Vagina (tissue), 2 donors: ENCODE measurements at regions not wholly inside any gene's neighbourhood (a gene's known extent, or its start where the extent isn't known, plus 50 kb on each side); places are given as distances from the start of the nearest gene placed in this dataset.
A peak's percentile ranks its signal among the peaks of the same experiment; 100 is the strongest.

Source experiments
- DNase-seq, 2 donors: peaks; one replicate each; pipeline ENCODE4 v3.0.0-alpha.2; 2017; ENCODE audit errors: extremely low spot score in 2 of 2
- H3K27ac ChIP-seq: fragments of 200-600 bp; sonication (generic); one replicate; pipeline ENCODE4 v1.5.1; 2019
- H3K27me3 ChIP-seq: fragments of 200-600 bp; sonication (generic); one replicate; pipeline ENCODE4 v1.5.1; 2019
- H3K36me3 ChIP-seq, 2 donors: fragments of 200-600 bp; sonication (generic); one replicate each; pipeline ENCODE4 v1.5.1; 2017 to 2019
- H3K4me1 ChIP-seq: fragments of 200-600 bp; sonication (generic); one replicate; pipeline ENCODE4 v1.5.1; 2019
- H3K4me3 ChIP-seq, 2 donors: fragments of 200-600 bp; sonication (generic); 1 replicate in 1 of 2; 2 replicates in 1 of 2; pipeline ENCODE4 v1.5.1; 2016 to 2019
- H3K9me3 ChIP-seq: fragments of 200-600 bp; sonication (generic); one replicate; pipeline ENCODE4 v1.5.1; 2019
- POLR2A ChIP-seq, 2 donors: fragments of 450-650 bp; IDR thresholded peaks; one replicate each; pipeline ENCODE4 v1.6.1; 2017; ENCODE audit warnings: antibody characterized with exemption in 2 of 2, mild to moderate bottlenecking in 2 of 2, moderate library complexity in 2 of 2
- POLR2AphosphoS5 ChIP-seq, 2 donors: sonication (generic); formaldehyde crosslinking; IDR thresholded peaks; one replicate each; pipeline ENCODE4 v1.9.0; 2017; ENCODE audit warnings: antibody characterized with exemption in 2 of 2, mild to moderate bottlenecking in 2 of 2, low read depth in 1 of 2; ENCODE audit not compliant: insufficient read depth in 1 of 2
- intact Hi-C: fragments of 100-400 bp; cut with DNase I; formaldehyde crosslinking; loops from one replicate; pipeline ENCODE4 v1.15.1; 2023
- TF ChIP-seq, protein P1 (sequence below), 3 experiments: fragments of 450-650 bp in 2 of 3; fragments of 200-600 bp in 1 of 3; sonication (generic) in 1 of 3; IDR thresholded peaks; one replicate each; pipeline ENCODE4 v1.5.1; 2017 to 2019; ENCODE audit warnings: antibody characterized with exemption in 3 of 3, mild to moderate bottlenecking in 2 of 3, moderate library complexity in 2 of 3

DNA sequence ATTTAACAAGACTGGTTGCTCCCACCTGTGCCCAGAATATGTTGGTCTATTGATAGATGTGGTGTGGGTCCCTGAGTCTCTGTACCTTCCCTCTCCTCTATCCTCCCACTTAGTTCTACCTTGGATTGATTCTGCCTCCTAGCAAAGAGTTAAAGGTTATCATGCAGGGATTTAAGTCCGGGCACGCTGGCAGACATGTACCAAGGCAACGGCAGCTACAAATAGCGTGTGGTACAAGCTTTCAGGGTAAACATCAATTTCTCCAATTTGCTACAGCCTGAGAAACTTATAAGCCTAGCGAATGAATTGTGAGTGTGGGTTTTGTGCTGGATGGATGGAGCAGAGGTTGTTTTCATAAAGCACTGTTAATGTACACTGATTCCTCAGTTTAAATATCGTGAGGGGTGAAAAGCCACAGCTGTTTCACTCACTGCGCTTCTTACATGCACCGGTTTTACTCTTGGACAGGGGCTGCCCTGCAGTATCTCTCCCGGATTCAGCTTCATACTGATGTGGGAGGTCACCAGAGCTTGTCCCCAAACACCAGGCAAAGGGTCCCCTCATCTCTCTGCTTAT is 289.8 kb downstream of the ICOS start:
- H3K4me1 ChIP-seq, result no peaks in the 10 kb centered on the region
- no peaks in the 10 kb centered on the region for H3K36me3 ChIP-seq
- DNase-seq, result no peak
- H3K4me3 ChIP-seq, result no peak overlapping the region
- no peaks in the 10 kb centered on the region for H3K27me3 ChIP-seq
- H3K27ac ChIP-seq, result no peak overlapping the region
- intact Hi-C loops, result no loop called here
- TF ChIP-seq, protein P1, sequence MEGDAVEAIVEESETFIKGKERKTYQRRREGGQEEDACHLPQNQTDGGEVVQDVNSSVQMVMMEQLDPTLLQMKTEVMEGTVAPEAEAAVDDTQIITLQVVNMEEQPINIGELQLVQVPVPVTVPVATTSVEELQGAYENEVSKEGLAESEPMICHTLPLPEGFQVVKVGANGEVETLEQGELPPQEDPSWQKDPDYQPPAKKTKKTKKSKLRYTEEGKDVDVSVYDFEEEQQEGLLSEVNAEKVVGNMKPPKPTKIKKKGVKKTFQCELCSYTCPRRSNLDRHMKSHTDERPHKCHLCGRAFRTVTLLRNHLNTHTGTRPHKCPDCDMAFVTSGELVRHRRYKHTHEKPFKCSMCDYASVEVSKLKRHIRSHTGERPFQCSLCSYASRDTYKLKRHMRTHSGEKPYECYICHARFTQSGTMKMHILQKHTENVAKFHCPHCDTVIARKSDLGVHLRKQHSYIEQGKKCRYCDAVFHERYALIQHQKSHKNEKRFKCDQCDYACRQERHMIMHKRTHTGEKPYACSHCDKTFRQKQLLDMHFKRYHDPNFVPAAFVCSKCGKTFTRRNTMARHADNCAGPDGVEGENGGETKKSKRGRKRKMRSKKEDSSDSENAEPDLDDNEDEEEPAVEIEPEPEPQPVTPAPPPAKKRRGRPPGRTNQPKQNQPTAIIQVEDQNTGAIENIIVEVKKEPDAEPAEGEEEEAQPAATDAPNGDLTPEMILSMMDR (IDR thresholded peaks at IDR 0.05), result no peak
- TF ChIP-seq POLR2A (IDR thresholded peaks at IDR 0.05) (no peak), POLR2AphosphoS5 (IDR thresholded peaks at IDR 0.05; ENCODE audit: insufficient read depth in 1 of 2, low read depth in 1 of 2) (no peak)
- no peaks in the 10 kb centered on the region for H3K9me3 ChIP-seq

DNA sequence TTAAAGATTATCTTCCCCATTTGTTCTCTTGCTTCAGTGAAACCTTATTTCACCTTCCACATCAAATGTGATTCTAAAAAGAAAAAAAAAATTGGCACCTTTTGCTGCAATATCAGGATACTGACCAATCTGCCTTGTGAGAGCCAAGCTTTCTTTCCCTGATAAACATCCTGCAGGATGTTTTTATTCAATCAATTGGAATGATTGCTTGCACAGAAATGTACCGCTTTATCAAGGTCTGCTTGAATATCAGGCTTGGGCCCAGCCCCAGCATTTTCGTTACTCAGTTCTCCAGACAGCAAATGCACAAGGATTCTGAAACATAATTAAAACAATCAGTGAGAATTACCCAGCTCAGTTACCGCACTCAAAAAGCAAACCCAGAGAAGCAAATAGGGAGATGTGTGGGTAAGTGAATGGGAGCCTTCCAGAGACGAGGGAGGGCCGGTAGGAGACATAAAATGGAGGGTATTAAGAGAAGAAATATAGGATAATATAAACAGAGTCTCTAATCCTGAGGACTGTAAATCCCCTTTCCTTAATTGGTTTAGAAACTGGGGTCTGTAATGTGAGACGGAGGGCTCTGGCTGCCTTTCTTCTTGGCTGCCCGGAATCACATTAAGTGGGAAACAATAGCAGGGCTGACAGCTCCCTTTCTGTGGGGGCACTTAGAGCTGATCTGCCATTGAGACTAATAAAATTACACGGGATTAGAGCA is 291.8 kb downstream of the ICOS start:
- intact Hi-C loops, result no loop called here
- H3K9me3 ChIP-seq, result no peaks in the 10 kb centered on the region
- no peak overlapping the region for H3K4me3 ChIP-seq
- H3K27ac ChIP-seq, result no peak overlapping the region
- H3K27me3 ChIP-seq, result no peaks in the 10 kb centered on the region
- no peaks in the 10 kb centered on the region for H3K4me1 ChIP-seq
- no peak for DNase-seq
- H3K36me3 ChIP-seq, result no peaks in the 10 kb centered on the region
- TF ChIP-seq POLR2AphosphoS5 (IDR thresholded peaks at IDR 0.05; ENCODE audit: insufficient read depth in 1 of 2, low read depth in 1 of 2) (no peak), POLR2A (IDR thresholded peaks at IDR 0.05) (no peak)
- TF ChIP-seq, protein P1 (IDR thresholded peaks at IDR 0.05), result no peak

DNA sequence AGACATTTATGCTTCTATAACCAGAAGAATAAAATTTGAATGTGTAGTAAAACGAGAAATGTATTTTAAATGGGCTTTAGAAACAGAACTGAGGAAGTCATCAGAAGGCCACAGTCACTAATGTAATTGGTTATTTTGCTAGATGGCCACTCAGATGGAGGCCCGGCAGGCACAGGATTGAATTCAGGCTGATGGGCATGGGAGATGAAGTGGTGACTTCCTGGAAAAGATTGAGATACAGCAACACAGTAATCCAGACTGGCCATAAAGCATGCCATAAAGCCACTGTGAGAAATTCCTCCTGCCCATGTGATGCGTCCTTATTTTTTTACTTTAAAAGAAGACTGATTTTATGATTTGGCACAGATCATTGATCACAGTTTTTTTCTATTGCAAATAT is 297.7 kb downstream of the ICOS start:
- H3K4me3 ChIP-seq, result no peak overlapping the region
- no peak for TF ChIP-seq POLR2AphosphoS5 (IDR thresholded peaks at IDR 0.05; ENCODE audit: insufficient read depth in 1 of 2, low read depth in 1 of 2)
- TF ChIP-seq, protein P1 (IDR thresholded peaks at IDR 0.05), result no peak
- no peak for TF ChIP-seq POLR2A (IDR thresholded peaks at IDR 0.05)

DNA sequence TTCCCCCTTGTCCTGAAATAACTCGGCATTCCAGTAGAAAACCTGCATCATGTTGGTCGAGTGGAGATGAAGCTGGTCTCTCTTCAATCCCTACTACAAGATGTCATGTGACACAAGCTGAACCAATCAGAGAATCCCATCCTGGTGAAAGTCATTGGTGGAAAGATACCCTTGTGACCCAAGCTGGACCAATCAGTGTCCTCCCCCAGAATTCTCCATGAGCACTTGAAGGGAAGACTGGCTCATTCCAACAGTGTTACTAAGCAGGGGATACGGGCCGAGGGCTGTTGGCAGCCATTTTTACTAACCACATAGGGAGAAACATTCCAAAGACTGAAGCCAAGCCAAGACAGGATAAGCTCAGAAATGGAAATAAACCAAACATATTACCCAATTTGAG is 298.3 kb downstream of the ICOS start:
- no peaks in the 10 kb centered on the region for H3K9me3 ChIP-seq
- H3K4me3 ChIP-seq, result no peak overlapping the region
- H3K4me1 ChIP-seq, result no peaks in the 10 kb centered on the region
- intact Hi-C loops, result no loop called here
- no peaks in the 10 kb centered on the region for H3K27me3 ChIP-seq
- H3K36me3 ChIP-seq, result no peaks in the 10 kb centered on the region
- DNase-seq, result peak in 1 of 2 donors; percentile 90
- TF ChIP-seq POLR2A (IDR thresholded peaks at IDR 0.05), result no peak
- TF ChIP-seq POLR2AphosphoS5 (IDR thresholded peaks at IDR 0.05; ENCODE audit: insufficient read depth in 1 of 2, low read depth in 1 of 2), result no peak
- TF ChIP-seq, protein P1 (IDR thresholded peaks at IDR 0.05), result no peak
- H3K27ac ChIP-seq, result no peak overlapping the region

More for the DNA sequence above, 297.7 kb downstream of the ICOS start:
- Histone ChIP-seq H3K9me3 (no peaks in the 10 kb centered on the region), H3K27ac (no peak overlapping the region), H3K36me3 (no peaks in the 10 kb centered on the region), H3K27me3 (no peaks in the 10 kb centered on the region), H3K4me1 (no peaks in the 10 kb centered on the region)
- no peak for DNase-seq
- intact Hi-C loops, result no loop called here

DNA sequence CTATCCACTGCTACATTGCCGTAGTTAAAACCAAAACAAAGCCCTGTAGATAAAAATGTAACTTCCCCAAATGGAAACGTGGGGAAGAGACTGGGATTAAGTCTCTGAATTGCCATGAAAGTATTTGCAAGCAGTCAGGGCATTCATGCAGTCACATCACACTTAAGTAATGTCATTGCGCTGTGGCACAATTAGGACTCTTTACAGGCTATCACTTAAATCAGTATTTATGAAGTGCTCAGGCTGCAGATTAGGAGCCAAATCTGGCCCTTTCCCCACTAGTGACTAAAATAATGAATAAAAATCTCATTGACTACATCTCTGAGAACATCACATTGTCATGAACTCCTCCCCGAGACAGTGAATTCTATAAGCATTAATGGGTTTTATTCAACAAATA is 300.9 kb downstream of the ICOS start:
- intact Hi-C loops, result no loop called here
- TF ChIP-seq POLR2AphosphoS5 (IDR thresholded peaks at IDR 0.05; ENCODE audit: insufficient read depth in 1 of 2, low read depth in 1 of 2) (no peak), POLR2A (IDR thresholded peaks at IDR 0.05) (no peak)
- TF ChIP-seq, protein P1 (IDR thresholded peaks at IDR 0.05), result no peak
- no peak overlapping the region for H3K4me3 ChIP-seq

More for the DNA sequence above, 300.9 kb downstream of the ICOS start:
- DNase-seq, result no peak
- H3K36me3 ChIP-seq, result no peaks in the 10 kb centered on the region
- H3K9me3 ChIP-seq, result no peaks in the 10 kb centered on the region
- H3K27me3 ChIP-seq, result no peaks in the 10 kb centered on the region
- no peak overlapping the region for H3K27ac ChIP-seq
- no peaks in the 10 kb centered on the region for H3K4me1 ChIP-seq
